MM.1S (cell line): ENCODE measurements at regions not wholly inside any gene's neighbourhood (a gene's known extent, or its start where the extent isn't known, plus 50 kb on each side); places are given as distances from the start of the nearest gene placed in this dataset.

Experiments used
- CTCF ChIP-seq: fragments of 300-600 bp; sonication (generic); IDR thresholded peaks from 2 replicates; pipeline ENCODE4 v1.5.1; 2016; ENCODE audit warnings: antibody characterized with exemption, low read length, mixed read lengths
- EZH2 ChIP-seq: fragments of 300-600 bp; sonication (generic); optimal IDR thresholded peaks from 2 replicates; pipeline ENCODE3; 2017; ENCODE audit warnings: low read depth, mild to moderate bottlenecking, antibody characterized with exemption, low read length, mixed read lengths
- EZH2phosphoT487 ChIP-seq: fragments of 300-600 bp; sonication (generic); IDR thresholded peaks from 2 replicates; pipeline ENCODE4 v1.6.1; 2018; ENCODE audit warnings: antibody characterized with exemption, low read length

- no peak for TF ChIP-seq CTCF
- no peak for TF ChIP-seq EZH2
- no peak for TF ChIP-seq EZH2phosphoT487
These were observed 537.9 kb downstream of the PLXDC2 start for GRCh38 chr10:20354166-20354565.
